CD4-positive, alpha-beta T cell (primary cell): ENCODE measurements at regions not wholly inside any gene's neighbourhood (a gene's known extent, or its start where the extent isn't known, plus 50 kb on each side); places are given as distances from the start of the nearest gene placed in this dataset.

Experiments
- ATAC-seq: fragments of 200-7000 bp; cut with Tn5 transposase; one replicate; pipeline ENCODE4 v1.10.0; 2022; ENCODE audit warnings: mild to moderate bottlenecking; ENCODE audit not compliant: poor library complexity
- CTCF ChIA-PET: fragments of 350-600 bp; sonication (Branson Sonifier 250); formaldehyde crosslinking; loops from one replicate; lab custom pipeline; 2021; ENCODE audit warnings: antibody characterized with exemption, inconsistent platforms; lab: Charles Lee
- POLR2A ChIA-PET: fragments of 350-600 bp; sonication (Branson Sonifier 250); formaldehyde crosslinking; loops from one replicate; lab custom pipeline; 2021; ENCODE audit warnings: antibody characterized with exemption, inconsistent platforms; lab: Charles Lee
- DNase-seq, 14 experiments: peaks; one replicate each; pipeline ENCODE4 v3.0.0-alpha.2; 2013 to 2020; ENCODE audit warnings: mixed read lengths in 2 of 14
- H3K27ac ChIP-seq, 2 donors: one replicate each; pipeline versions ENCODE4 v1.5.1 to v1.7.0; 2013; ENCODE audit warnings: low read length in 2 of 2, low read depth in 1 of 2, mild to moderate bottlenecking in 1 of 2
- H3K27me3 ChIP-seq, 2 experiments: 1 replicate in 1 of 2; 2 replicates in 1 of 2; pipeline versions ENCODE4 v1.6.1 to v1.7.0; 2013; ENCODE audit warnings: low read length in 2 of 2, control low read depth in 1 of 2, mild to moderate bottlenecking in 1 of 2, moderate library complexity in 1 of 2; ENCODE audit not compliant: insufficient read depth in 2 of 2, control insufficient read depth in 1 of 2
- H3K36me3 ChIP-seq: one replicate; pipeline ENCODE4 v1.6.1; 2013; ENCODE audit warnings: low read length, control low read depth; ENCODE audit not compliant: insufficient read depth
- H3K4me1 ChIP-seq: one replicate; pipeline ENCODE4 v1.6.1; 2013; ENCODE audit warnings: low read length, control low read depth; ENCODE audit not compliant: insufficient read depth
- H3K4me3 ChIP-seq: one replicate; pipeline ENCODE4 v1.5.1; 2013; ENCODE audit warnings: mild to moderate bottlenecking, low read length, moderate library complexity
- H3K9me3 ChIP-seq, 2 experiments: 1 replicate in 1 of 2; 2 replicates in 1 of 2; pipeline versions ENCODE4 v1.6.1 to v1.7.0; 2013; ENCODE audit warnings: low read length in 2 of 2, mild to moderate bottlenecking in 2 of 2, control low read depth in 1 of 2, moderate library complexity in 1 of 2; ENCODE audit not compliant: control insufficient read depth in 1 of 2, insufficient read depth in 1 of 2
- H3K27ac Mint-ChIP-seq: one replicate; pipeline ENCODE4 v1.8.0; 2020; ENCODE audit warnings: mixed read lengths
- H3K27me3 Mint-ChIP-seq: one replicate; pipeline ENCODE4 v1.8.0; 2021; ENCODE audit warnings: mixed read lengths
- H3K36me3 Mint-ChIP-seq: one replicate; pipeline ENCODE4 v1.8.0; 2021; ENCODE audit warnings: low read depth, mixed read lengths
- H3K4me1 Mint-ChIP-seq: one replicate; pipeline ENCODE4 v1.8.0; 2021; ENCODE audit warnings: low read depth, mixed read lengths
- H3K4me3 Mint-ChIP-seq: one replicate; pipeline ENCODE4 v1.8.0; 2020; ENCODE audit warnings: mild to moderate bottlenecking, mixed read lengths
- H3K9me3 Mint-ChIP-seq: one replicate; pipeline ENCODE4 v1.8.0; 2020; ENCODE audit warnings: mixed read lengths
- intact Hi-C, 2 experiments: fragments of 100-400 bp; cut with DNase I in 1 of 2; cut with micrococcal nuclease in 1 of 2; formaldehyde crosslinking; loops; one replicate each; pipeline versions ENCODE4 v1.15.1 to v1.9.0; 2023 to 2025; cut with DNase I, micrococcal nuclease
- TF ChIP-seq, protein P1 (sequence below): fragments of 200-600 bp; IDR thresholded peaks from one replicate; pipeline ENCODE4 v1.8.0; 2022; ENCODE audit warnings: antibody characterized with exemption, mild to moderate bottlenecking

DNA sequence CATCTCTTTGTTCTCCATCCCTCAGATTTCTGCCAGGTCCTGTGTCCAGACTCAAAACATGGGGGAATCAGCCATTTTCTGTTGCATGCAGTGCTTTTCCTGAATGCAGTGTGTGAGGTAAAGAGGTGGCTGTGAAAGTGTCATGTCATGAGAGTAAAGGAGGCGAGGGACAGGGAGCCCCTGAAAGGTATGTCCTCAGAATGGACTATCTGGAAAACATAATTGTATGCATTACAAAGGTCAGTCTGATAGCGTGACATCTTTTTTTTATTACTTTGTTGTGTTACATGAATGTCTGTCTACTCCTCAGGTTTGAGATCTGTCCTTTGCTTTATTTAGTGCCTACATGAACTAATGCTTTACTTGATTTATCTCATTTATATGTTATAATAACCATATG is 239.1 kb downstream of the MAN2A1 start:
- peaks cover 2% of the 10 kb centered on the region for H3K9me3 Mint-ChIP-seq
- H3K36me3 ChIP-seq, result no peaks in the 10 kb centered on the region
- H3K27ac ChIP-seq, result no peak overlapping the region
- no peak overlapping the region for H3K27ac Mint-ChIP-seq
- H3K4me3 Mint-ChIP-seq, result no peak overlapping the region
- ATAC-seq (no peak), DNase-seq (no peak)
- intact Hi-C loops, result loop anchor here in 1 of 2 experiments (10.0 kb wide), 1 partner anchor 234 kb away; no protein-coding TSS in a partner anchor
- no peaks in the 10 kb centered on the region for H3K9me3 ChIP-seq
- H3K36me3 Mint-ChIP-seq, result no peaks in the 10 kb centered on the region
- H3K27me3 ChIP-seq, result no peaks in the 10 kb centered on the region
- H3K4me3 ChIP-seq, result no peak overlapping the region
- H3K27me3 Mint-ChIP-seq, result no peaks in the 10 kb centered on the region
- ChIA-PET CTCF (interaction anchor here (0.7 kb wide), 1 partner anchor 10 kb away, joined by 3 read pairs; no protein-coding TSS in a partner anchor), POLR2A (no interaction called here)
- TF ChIP-seq, protein P1, sequence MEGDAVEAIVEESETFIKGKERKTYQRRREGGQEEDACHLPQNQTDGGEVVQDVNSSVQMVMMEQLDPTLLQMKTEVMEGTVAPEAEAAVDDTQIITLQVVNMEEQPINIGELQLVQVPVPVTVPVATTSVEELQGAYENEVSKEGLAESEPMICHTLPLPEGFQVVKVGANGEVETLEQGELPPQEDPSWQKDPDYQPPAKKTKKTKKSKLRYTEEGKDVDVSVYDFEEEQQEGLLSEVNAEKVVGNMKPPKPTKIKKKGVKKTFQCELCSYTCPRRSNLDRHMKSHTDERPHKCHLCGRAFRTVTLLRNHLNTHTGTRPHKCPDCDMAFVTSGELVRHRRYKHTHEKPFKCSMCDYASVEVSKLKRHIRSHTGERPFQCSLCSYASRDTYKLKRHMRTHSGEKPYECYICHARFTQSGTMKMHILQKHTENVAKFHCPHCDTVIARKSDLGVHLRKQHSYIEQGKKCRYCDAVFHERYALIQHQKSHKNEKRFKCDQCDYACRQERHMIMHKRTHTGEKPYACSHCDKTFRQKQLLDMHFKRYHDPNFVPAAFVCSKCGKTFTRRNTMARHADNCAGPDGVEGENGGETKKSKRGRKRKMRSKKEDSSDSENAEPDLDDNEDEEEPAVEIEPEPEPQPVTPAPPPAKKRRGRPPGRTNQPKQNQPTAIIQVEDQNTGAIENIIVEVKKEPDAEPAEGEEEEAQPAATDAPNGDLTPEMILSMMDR, result no peak
- H3K4me1 ChIP-seq, result peaks cover 1% of the 10 kb centered on the region
- peaks cover 32% of the 10 kb centered on the region for H3K4me1 Mint-ChIP-seq

GRCh38 chr5:109929376-109929775 is 239.6 kb downstream of the MAN2A1 start:
- Mint-ChIP-seq H3K36me3 (no peaks in the 10 kb centered on the region), H3K9me3 (peaks cover 2% of the 10 kb centered on the region), H3K27me3 (no peaks in the 10 kb centered on the region), H3K4me3 (no peak overlapping the region), H3K27ac (no peak overlapping the region), H3K4me1 (peaks cover 26% of the 10 kb centered on the region)
- no peaks in the 10 kb centered on the region for H3K27me3 ChIP-seq
- no peaks in the 10 kb centered on the region for H3K9me3 ChIP-seq
- H3K36me3 ChIP-seq, result no peaks in the 10 kb centered on the region
- no peak overlapping the region for H3K27ac ChIP-seq
- no peak for DNase-seq
- H3K4me3 ChIP-seq, result no peak overlapping the region
- ChIA-PET POLR2A (interaction anchor here (0.6 kb wide), 1 partner anchor 133 kb away, joined by 3 read pairs; no protein-coding TSS in a partner anchor), CTCF (interaction anchor here (0.7 kb wide), 1 partner anchor 10 kb away, joined by 3 read pairs; no protein-coding TSS in a partner anchor)
- H3K4me1 ChIP-seq, result no peaks in the 10 kb centered on the region
- TF ChIP-seq, protein P1, result no peak
- ATAC-seq, result no peak
- intact Hi-C loops, result loop anchor here in 1 of 2 experiments (10.0 kb wide), 1 partner anchor 235 kb away; no protein-coding TSS in a partner anchor

- H3K36me3 ChIP-seq, result no peaks in the 10 kb centered on the region
- no peaks in the 10 kb centered on the region for H3K9me3 ChIP-seq
- Mint-ChIP-seq H3K9me3 (peaks cover 2% of the 10 kb centered on the region), H3K36me3 (no peaks in the 10 kb centered on the region), H3K4me3 (no peak overlapping the region), H3K27ac (no peak overlapping the region), H3K4me1 (peaks cover 21% of the 10 kb centered on the region), H3K27me3 (no peaks in the 10 kb centered on the region)
- no peak overlapping the region for H3K4me3 ChIP-seq
- CTCF ChIA-PET, result no interaction called here
- no peaks in the 10 kb centered on the region for H3K27me3 ChIP-seq
- ATAC-seq (no peak), DNase-seq (no peak)
- POLR2A ChIA-PET, result interaction anchor here (0.6 to 2.9 kb wide), 2 partner anchors 8 to 133 kb away, joined by 3 to 7 read pairs; no protein-coding TSS in a partner anchor
- intact Hi-C loops, result loop anchor here in 1 of 2 experiments (10.0 kb wide), 1 partner anchor 235 kb away; no protein-coding TSS in a partner anchor
- H3K27ac ChIP-seq, result no peak overlapping the region
- TF ChIP-seq, protein P1, result no peak
- no peaks in the 10 kb centered on the region for H3K4me1 ChIP-seq
Observed at GRCh38 chr5:109929911-109930310, 240.2 kb downstream of the MAN2A1 start.
